ENCODE measurements at regions not wholly inside any gene's neighbourhood (a gene's known extent, or its start where the extent isn't known, plus 50 kb on each side); places are given as distances from the start of the nearest gene placed in this dataset.
"Not testable (repeated sequence)": the region's sequence is repeated elsewhere in the genome, so short reads cannot be mapped to it uniquely, and the experiment has no call there.

- TF ChIP-seq CTCF, POLR2A, POLR2AphosphoS5 (IDR thresholded peaks at IDR 0.05): not testable (repeated sequence)
Measured at GRCh38 chr6:74567923-74568290, 637.9 kb downstream of the COL12A1 start.

Measured in breast epithelium (tissue), 3 donors.